H1 (cell line): ENCODE measurements at regions not wholly inside any gene's neighbourhood (a gene's known extent, or its start where the extent isn't known, plus 50 kb on each side); places are given as distances from the start of the nearest gene placed in this dataset.

Experiments used
- CBX5 ChIP-seq: fragments of 300-800, 300-1000 bp; sonication (generic); IDR thresholded peaks from 2 replicates; pipeline ENCODE4 v1.7.1; 2016; ENCODE audit warnings: antibody characterized with exemption, low read length, low read depth
- CBX8 ChIP-seq: fragments of 300-800, 300-1000 bp; sonication (generic); IDR thresholded peaks from 2 replicates; pipeline ENCODE4 v1.7.1; 2016; ENCODE audit warnings: low read depth, low read length, borderline replicate concordance
- EP300 ChIP-seq, 2 experiments: IDR thresholded peaks; 1 replicate in 1 of 2; 2 replicates in 1 of 2; pipeline ENCODE4 v1.6.1; 2011 to 2012; ENCODE audit warnings: low read depth in 2 of 2, low read length in 2 of 2, mild to moderate bottlenecking in 2 of 2, borderline replicate concordance in 1 of 2, inconsistent platforms in 1 of 2, moderate library complexity in 1 of 2
- GABPA ChIP-seq: IDR thresholded peaks from 2 replicates; pipeline ENCODE4 v1.6.1; 2011; ENCODE audit warnings: mild to moderate bottlenecking, low read length, moderate library complexity, borderline replicate concordance; ENCODE audit not compliant: insufficient read depth
- MAFK ChIP-seq: IDR thresholded peaks from 2 replicates; pipeline ENCODE4 v1.6.1; 2012; ENCODE audit warnings: low read depth, mild to moderate bottlenecking, improper control_type of control experiment, low read length
- RNF2 ChIP-seq: fragments of 200-900, 300-1000 bp; sonication (generic); IDR thresholded peaks from 2 replicates; pipeline ENCODE4 v1.7.1; 2016; ENCODE audit warnings: borderline replicate concordance, low read depth, mild to moderate bottlenecking, antibody characterized with exemption, low read length; ENCODE audit not compliant: poor library complexity, severe bottlenecking; ENCODE audit errors: missing control alignments
- TBP ChIP-seq: IDR thresholded peaks from 2 replicates; pipeline ENCODE4 v1.6.1; 2011; ENCODE audit warnings: low read depth, low read length, improper control_type of control experiment
- TF ChIP-seq, protein P1 (sequence below): IDR thresholded peaks from 2 replicates; pipeline ENCODE4 v1.6.1; 2012; ENCODE audit warnings: inconsistent platforms

GRCh38 chr5:87844449-87844848 lies 424.2 kb downstream of the TMEM161B start (continued):
- TF ChIP-seq RNF2: no peak
- TF ChIP-seq CBX8: no peak
- TF ChIP-seq, protein P1, sequence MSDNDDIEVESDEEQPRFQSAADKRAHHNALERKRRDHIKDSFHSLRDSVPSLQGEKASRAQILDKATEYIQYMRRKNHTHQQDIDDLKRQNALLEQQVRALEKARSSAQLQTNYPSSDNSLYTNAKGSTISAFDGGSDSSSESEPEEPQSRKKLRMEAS: no peak
- no peak for TF ChIP-seq GABPA
- TF ChIP-seq CBX5: no peak
- no peak for TF ChIP-seq EP300 (IDR thresholded peaks at IDR 0.05; ENCODE audit: borderline replicate concordance in 1 of 2, low read depth in 2 of 2, low read length in 2 of 2)
- TF ChIP-seq MAFK: no peak
- TF ChIP-seq TBP: no peak
